ENCODE measurements at regions not wholly inside any gene's neighbourhood (a gene's known extent, or its start where the extent isn't known, plus 50 kb on each side); places are given as distances from the start of the nearest gene placed in this dataset.

GRCh38 chr11:97973352-97973857 is 1047.3 kb upstream of the CNTN5 start (continued):
- TF ChIP-seq ZNF197 (CRISPR knock-in tag; IDR thresholded peaks at IDR 0.05; ENCODE audit: low read depth) = peak; percentile 99
- peak in 1 of 2 experiments; percentile 99; a peak in 2 of 4 replicates for TF ChIP-seq ZNF639 (CRISPR knock-in tag; conservative IDR thresholded peaks at IDR 0.05 in 1 of 2, IDR thresholded peaks at IDR 0.05 in 1 of 2)
- TF ChIP-seq MCM3 (IDR thresholded peaks at IDR 0.05) = no peak
- no peak for TF ChIP-seq MITF (IDR thresholded peaks at IDR 0.05)
- TF ChIP-seq PHTF2 (CRISPR knock-in tag; IDR thresholded peaks at IDR 0.05) = peak; percentile 88; the same call in 1 of the 2 replicates
- TF ChIP-seq ZNF239 (CRISPR knock-in tag; IDR thresholded peaks at IDR 0.05) = peak; percentile 96
- no peak for TF ChIP-seq HCFC1 (IDR thresholded peaks at IDR 0.05; ENCODE audit: low read depth, low read length)
- no peak for TF ChIP-seq ZNF408 (CRISPR knock-in tag; IDR thresholded peaks at IDR 0.05; ENCODE audit: low read depth)
- TF ChIP-seq ZBTB9 (CRISPR knock-in tag; IDR thresholded peaks at IDR 0.05) = peak; percentile 100
- peak; percentile 99 for TF ChIP-seq CAMTA2 (CRISPR knock-in tag; conservative IDR thresholded peaks at IDR 0.05)
- TF ChIP-seq POLR2AphosphoS2 (IDR thresholded peaks at IDR 0.05; ENCODE audit: low read length) = no peak
- TF ChIP-seq SNAPC5 (CRISPR knock-in tag; IDR thresholded peaks at IDR 0.05) = peak; percentile 81
- TF ChIP-seq CUX1 (CRISPR knock-in tag; IDR thresholded peaks at IDR 0.05) = peak; percentile 100
- TF ChIP-seq KAT8 (IDR thresholded peaks at IDR 0.05; ENCODE audit: low read depth) = no peak
- peak; percentile 89 for TF ChIP-seq ZNF764 (CRISPR knock-in tag; IDR thresholded peaks at IDR 0.05; ENCODE audit: low read depth)
- peak; percentile 63 for TF ChIP-seq ARID1B (IDR thresholded peaks at IDR 0.05)
- TF ChIP-seq GATAD2B (IDR thresholded peaks at IDR 0.05; ENCODE audit: borderline replicate concordance) = no peak
- peak; percentile 40; the same call in 1 of the 2 replicates for TF ChIP-seq CC2D1A (IDR thresholded peaks at IDR 0.05)
- TF ChIP-seq POLR2B (IDR thresholded peaks at IDR 0.05; ENCODE audit: low read depth, partially characterized antibody) = no peak
- TF ChIP-seq DLX4 (CRISPR knock-in tag; IDR thresholded peaks at IDR 0.05) = peak; percentile 81

All from K562 (cell line).